CD4-positive, alpha-beta T cell treated with Interleukin-17A for 1 hour (primary cell): ENCODE measurements at regions not wholly inside any gene's neighbourhood (a gene's known extent, or its start where the extent isn't known, plus 50 kb on each side); places are given as distances from the start of the nearest gene placed in this dataset.

Source experiments
- DNase-seq: peaks from one replicate; pipeline ENCODE4 v3.0.0-alpha.2; 2020

DNA sequence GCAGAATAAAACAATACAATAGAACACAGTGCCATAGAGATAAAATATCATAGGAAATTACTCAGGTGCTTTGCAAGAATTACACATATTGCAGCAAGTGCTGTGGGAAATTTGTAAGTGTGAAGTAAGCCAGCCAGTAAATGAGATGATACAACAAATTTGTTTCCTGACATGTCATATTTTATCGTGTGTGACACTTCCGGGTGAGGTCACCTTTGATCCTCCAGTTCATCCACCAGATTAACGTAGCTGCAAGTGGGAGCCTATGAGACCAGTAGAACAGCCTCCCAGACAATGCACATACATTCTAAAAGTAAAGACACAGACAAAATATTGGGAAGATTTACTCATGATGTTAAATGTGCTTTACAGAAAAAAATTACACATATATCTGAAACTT lies 72.2 kb downstream of the PRDM9 start:
- DNase-seq = no peak

DNA sequence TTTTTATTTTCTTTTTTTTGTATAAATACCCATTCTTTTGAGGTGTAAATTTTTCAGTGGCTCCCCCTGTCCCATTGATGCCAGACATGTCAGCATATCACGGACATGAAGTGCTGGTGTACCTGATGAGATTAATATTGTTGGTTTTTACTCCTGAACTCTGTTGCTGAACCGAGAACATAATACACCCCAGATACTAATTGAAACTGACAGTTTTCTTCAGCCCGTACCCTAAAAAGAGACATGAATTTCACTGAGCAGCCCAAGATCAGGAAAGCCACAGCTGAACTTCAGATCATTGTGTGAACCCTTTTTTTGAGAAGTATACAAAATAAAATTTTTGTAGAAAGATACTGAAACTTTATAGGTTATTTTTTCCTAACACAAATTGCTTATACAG lies 75.7 kb downstream of the PRDM9 start:
- DNase-seq = no peak

DNA sequence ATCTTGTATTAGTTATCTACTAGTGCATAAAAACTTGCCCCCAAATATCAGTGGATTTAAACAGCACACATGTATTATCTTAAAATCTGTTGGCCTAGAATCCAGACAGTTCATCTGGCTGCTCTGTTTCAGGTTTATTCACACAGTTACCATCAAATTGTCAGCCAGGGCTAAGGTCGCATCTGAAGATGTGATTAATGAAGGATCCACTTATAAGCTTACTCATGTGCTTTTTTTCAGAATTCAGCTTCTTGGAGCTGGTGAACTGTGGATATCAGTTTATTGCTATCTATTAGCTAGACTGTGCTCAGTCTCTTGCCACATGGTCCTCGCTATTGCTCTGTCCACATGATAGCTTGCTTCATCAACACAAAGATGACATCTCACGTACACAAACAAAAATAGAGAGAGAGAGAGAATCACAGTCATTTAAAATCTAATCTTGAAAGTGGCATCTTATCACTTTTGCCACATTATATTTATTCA lies 81.5 kb downstream of the PRDM9 start:
- DNase-seq = no peak

DNA sequence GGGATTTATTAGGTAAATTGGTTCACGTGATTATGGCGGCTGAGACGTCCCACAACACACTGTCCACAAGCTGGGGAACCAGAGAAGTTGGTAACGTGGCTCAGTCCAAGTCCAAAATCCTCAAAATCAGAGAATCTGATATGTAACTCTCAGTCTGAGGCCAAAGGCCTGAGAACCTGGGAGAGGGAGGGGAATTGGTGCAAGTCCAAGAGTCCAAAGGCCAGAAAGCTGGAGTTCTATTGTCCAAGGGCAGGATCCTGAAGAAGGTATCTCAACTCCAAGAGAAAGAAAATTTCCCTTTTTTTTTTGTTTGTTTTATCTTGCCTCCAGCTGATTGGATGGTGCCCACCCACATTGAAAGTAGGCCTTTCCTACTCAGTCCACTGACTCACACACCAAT lies 83.8 kb downstream of the PRDM9 start:
- no peak for DNase-seq

DNA sequence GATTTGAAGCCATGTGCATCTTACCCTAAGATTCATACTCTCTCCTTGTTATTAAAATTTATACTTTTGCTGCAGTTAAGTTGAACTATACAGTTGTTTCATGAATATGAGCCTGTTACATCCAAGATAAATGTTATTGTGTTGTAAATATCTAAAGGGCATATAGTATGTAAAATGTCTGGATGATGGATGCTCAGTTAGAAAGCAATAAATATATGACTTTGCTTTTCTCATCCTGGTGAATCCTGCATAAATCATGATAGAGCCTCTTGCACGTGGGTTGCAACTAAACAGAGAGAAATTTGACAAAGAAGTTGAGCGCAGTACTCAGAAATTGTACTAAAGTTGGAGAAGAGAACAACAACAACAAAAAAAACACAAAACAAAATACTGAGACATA lies 99.5 kb downstream of the PRDM9 start:
- DNase-seq = no peak

DNA sequence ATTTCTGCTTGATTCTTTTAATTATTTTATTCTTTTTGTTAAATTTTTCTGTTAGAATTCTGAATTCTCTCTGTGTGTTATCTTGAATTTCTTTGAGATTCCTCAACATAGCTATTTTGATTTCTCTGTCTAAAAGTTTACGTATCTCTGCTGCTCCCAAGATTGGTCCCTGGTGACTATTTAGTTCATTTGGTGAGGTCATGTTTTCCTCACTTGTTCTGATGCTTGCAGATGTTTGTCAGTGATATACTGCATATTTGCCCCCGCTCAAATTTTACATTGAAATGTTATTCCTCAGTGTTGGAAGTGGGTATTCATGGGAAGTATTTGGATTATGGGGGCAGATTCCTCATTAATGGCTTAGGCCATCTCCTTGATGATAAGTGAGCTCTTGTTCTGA lies 105.3 kb downstream of the PRDM9 start:
- DNase-seq = no peak

DNA sequence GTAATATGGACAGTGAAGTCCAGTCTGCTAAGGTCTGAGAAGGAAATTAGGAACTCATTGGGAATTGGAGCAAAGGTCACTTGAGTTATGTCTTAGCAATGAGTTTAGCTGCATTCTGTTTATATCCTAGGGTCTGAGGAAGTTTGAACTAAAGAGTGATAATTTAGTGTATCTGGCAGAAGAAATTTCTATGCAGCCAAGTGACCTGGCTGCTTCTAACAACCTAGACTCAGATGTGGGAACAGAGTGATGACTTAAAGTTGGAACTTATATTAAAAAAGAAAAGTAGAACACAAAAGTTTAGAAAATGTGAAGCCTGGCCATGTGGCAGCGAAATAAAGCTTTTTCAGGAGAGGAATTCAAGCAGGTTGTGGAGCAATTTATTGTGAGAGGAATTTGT lies 106.2 kb downstream of the PRDM9 start:
- DNase-seq = no peak

DNA sequence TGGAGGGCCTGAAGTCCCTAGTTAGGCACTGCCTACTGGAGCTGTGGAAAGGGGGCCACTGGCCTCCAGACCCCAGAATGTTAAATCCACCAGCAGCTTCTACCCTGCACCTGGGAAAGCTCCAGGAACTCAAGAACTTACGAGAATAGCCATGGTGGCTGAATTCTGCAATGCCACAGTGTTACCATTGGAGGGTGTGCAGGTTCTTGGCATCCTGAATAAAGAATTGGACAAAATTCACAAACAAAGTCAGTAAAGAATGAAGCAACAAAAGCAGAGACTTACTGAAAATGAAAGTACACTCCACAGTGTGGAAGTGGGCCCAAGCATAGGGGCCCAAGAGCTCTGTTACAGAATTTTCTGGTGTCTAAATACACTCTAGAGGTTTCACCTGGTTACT lies 107.0 kb downstream of the PRDM9 start:
- DNase-seq = no peak

DNA sequence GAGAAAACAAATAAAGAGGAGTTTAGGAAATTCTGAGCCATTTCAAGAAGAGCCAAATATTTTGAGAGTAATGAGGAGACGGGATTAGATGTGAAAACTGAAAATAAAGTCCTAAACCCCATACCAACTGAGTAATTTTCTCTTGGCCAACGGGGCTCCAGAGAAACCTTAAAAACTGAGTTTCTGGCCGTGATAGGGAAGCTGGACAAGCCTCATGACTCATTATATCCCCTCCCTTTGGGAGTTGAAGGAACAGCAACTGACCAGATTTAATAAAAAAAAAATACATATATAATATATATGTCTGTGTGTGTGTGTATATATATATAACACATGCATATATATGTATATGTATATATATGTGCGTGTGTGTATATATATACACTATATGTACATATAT lies 119.6 kb downstream of the PRDM9 start:
- DNase-seq = no peak

DNA sequence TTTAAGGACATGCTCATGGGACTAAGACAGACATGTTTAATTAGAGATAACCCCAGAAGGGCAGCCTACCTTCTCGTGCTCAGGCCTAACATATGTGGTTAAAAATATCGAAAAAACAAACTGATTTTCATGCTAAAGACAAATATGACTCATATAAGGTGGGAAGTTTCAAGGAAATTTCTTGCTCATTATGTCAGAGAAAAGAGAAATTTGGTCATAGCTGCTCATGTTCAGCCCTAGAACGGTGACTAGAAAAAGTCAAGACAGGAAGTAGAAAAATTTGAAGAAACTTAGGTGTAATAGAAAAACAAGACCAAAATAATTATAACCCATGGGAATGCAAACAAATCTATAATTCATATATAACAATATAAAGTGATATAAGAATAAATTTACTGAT lies 120.6 kb downstream of the PRDM9 start:
- no peak for DNase-seq

DNA sequence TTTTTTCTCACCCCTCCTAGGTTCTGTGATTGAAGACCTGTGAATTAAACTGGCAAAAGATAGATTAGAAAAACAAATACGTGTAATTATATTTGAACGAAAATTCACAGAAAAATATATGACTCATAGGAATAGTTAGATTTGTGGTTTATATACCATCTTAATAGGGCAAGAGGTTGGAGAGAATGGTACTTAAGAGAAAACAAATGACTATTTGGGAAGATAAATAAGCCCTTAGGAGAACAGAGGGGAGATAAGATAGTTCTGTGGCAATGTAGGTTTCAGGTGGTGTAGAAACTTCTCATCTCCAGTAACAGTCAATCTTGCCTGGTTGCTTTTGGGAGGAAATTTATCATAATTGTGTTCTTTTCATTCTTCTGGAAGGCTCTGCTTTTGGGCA lies 122.0 kb downstream of the PRDM9 start:
- DNase-seq = no peak

DNA sequence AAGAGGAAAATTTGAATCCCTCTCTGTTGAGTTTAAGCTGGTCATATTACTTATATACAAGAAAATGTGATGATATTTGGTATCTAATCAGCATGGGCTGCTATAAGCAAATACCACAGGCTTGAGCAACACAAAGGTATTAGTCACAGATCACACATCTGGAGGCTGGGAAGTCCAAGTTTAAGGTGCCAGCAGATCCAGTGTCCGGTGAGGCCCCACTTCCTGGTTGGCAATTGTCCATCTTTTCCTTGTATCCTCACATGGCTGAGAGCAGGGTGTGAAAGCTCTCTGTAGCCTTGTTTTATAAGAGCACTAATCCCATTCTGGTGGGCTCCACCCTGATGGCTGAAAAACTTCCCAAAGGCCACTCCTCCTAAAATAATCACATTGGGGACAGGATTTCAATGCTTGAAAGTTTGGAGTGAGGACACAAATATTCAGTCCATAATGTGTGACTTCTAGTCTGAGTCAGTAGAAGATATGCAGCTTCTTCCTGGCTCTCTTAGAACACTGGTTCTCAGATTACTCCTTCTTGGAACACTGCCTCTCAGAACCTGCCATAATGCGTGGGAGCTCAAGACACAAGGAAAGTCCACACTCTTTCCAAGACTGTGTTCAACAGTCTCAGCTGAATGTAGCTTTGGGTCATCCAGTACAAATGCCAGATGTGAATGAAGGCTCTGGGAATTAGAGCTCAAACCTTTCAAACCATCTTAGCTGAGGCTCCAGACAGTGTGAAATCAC lies 124.1 kb downstream of the PRDM9 start:
- no peak for DNase-seq

DNA sequence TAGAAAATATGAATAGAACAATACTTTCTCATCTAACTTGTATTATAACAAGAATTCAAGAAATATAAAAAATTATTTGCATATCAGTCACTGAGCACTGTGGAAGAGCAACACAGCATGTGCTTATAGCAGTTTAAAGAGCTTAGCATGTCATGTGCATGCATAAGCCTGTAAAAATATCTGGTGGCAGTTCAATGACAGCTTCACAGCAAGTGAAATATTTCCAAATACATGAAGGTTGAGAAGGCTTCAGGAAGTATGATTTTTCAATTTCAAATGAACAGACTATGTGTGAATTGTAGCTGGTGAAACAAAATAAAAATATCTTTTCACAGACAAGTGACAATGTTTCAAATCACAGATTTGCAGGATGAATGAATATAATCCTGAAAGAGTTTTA lies 128.5 kb downstream of the PRDM9 start:
- no peak for DNase-seq

DNA sequence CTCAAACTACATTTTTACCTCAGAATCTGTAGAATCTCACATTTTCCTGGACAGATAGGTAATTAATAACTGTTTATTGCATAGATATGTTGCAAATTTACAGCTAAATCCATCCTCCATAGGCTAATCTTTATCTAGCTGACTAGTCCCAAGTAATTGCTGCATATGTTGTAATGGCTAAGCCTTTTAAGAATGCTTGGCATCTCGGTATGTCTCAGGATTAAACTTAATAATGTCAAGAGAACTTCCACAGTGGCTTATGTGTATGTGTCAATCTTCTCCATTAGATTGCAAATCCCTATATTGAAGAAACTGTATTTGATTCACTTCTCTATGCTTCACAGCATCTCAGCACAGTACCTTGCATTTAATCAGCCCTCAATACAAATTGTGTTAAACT lies 131.9 kb downstream of the PRDM9 start:
- DNase-seq = no peak

DNA sequence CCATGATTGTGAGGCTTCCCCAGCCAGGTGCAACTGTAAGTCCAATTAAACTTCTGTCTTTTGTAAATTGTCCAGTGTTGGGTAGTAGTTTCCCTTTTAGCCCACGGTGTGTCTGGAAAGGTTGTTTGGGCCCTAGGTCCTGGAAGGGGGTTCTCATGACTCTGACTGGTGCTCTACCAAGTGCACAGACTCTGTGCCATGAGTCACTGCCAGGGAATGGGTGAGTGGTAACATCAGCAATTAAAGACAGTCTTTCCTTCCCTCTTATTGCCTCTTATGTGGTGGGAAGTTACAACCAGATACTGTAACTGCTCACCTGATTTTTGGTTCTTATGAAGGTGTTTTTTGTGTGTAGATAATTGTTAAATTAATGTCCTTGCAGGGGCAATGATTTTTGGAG lies 141.2 kb downstream of the PRDM9 start:
- DNase-seq = no peak

DNA sequence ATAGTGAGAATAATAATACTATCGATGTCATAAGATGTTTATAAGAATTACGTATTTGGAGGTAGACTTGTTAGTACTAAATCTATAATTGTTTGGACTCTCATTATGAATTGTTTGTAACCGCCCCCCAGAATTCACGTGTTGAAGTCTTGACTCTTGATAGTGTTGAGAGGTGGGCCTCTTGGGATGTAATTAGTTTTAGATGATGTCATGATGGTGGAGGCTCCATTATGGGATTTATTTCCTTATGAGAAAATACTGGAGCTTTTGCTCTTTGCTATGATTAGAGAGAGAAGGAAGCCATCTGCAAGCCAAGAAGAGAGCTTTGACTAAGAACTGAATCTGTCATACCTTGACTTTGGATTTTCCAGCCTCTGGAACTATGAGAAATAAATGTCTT lies 142.2 kb downstream of the PRDM9 start:
- DNase-seq = no peak

DNA sequence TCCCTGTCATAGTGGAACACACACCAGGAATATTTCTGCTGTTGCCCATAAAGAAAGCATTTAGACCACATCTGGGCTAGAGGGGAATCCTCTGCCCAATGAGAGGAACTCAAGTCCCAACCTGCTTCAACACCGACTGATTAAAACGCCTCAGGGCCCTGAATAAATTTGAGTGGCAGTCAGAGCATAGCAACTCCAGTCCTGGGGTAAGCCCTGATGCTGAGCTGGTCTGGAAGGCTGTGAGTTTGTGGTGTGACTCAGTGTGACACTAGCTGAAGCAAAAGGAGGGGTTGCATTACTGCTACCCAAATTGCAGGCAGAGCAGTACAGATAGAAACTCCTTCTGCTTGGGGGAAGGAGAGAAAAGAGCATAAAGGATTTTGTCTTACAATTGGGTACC lies 148.3 kb downstream of the PRDM9 start:
- DNase-seq = no peak

DNA sequence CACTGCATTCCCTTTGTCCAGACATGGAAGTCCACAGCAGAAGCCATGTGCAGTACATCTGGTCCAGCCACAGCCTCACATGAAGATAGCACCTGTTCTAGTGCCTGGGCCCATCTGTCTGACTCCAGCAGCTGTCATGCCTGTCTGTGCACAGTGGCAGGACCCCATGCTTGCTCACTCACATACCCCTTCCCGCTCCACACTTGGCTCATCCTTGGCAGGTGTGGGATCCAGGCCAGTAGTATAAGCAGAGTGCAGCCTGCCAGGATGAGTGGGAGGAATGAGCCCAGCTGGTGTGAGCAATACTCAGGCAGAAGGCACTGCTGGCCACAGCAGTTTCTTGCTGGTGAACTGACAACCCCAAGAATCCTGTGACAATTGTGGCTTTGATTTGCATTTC lies 168.0 kb downstream of the PRDM9 start:
- no peak for DNase-seq

DNA sequence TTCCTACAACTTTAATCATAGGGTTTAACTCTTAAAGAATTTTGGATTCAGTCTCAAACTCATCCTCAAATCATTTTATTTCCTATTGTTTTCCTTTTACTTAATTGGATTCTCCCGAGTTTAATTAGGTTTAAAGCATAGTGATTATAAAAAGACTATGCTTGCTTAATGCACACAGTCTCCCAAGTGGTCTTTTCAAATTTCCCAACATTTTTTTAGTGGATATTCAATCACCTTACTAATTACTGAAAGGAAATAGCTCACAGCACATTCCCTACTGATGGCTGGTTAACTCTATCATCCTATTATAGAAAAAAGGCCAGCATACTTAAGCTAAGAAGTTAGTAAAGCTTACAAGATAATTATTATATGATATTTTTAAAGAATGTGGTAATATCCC lies 170.6 kb downstream of the PRDM9 start:
- DNase-seq = no peak

DNA sequence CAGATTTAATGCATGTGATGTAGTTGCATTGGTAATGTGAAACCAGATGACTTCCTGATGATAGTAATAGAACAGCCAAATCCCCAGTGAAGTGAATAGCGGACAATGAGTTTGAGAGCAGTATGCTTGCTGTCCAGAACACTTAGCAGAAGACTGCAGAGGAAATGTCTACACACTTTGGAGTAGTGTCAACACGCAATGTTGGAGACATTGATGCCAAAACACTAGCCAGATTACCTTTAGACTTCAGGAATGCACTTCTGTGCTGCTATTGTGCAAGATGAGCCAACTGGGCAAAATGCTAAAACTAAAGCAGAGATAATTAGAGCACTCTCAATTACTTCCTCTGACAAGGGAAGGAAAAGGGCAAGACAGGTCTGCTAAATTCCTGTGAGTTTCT lies 176.7 kb downstream of the PRDM9 start:
- no peak for DNase-seq

DNA sequence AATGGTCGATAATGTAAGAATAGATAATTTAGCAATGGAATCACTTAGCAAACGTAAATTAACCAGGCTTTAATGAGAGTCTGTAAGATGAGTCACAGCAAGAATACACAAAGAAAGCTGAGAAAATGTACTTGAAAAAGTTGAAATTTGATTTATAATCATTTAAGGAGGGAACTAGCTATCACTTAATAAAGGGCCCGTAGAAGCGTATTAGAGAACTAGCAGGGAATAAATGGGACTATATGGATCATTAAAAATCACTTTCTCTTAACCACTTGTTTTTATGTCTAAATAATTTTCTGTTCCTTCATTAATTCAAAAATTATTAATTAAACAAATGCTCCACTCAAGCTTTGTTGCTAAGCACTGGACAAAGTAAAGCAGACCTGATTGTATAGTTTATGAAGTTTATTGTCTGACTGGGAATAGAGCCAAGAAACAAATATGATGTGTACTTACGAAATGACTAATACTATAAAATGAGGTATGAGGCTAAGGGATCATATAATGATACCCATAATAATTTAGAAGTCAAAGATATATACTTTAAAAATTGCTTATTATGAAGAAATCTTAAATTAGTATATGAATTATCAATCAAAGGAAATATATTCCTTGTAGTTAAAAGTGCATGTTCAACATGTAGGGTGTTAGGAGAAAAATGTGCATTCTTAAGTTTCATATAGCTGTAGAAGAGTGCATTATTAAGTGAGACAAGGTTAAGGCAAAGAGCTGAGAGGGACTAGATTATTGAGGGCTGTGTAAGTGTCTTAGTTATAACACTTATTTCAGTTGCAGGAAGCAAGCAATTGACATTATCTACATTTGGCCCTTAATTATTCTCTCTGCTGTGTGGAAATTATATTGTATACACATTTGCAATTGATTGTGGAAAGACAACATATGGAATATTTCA lies 196.8 kb downstream of the PRDM9 start:
- no peak for DNase-seq

DNA sequence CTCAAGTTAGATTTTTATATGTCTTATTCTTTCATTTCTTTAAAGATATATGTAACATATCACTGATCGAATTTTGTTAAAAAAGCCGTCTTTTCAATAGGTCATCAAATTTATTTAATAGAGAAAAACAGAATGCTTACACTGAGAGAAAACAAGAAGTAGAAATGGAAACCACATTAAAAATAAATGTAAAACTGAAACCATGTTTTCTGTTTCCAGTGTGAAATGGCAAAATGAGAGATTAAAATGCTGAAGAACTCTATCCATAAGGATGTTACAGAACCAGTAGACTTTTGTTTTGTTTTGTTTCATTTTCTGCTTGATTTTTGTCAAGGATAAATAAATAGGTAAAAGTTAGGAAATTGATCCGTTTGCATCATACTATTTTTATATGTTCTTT lies 210.1 kb downstream of the PRDM9 start:
- DNase-seq = no peak

DNA sequence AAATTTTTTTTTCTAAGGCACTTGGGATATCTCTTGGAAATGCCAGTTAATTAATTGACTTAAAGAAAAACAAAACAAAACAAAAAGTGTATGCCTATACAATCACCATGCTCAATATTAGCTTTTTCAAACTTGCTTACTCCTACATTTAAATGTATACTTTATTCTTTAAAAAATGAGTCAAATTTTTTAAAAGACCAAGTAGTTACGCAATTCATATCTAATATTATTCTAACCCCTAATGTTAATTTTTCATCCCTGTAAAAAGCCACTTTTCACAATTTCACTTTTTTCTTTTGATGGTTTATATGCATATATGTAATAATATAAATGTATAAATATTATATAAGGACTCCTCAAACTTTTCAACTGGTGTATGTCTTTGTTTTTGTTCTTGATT lies 211.2 kb downstream of the PRDM9 start:
- DNase-seq = no peak

DNA sequence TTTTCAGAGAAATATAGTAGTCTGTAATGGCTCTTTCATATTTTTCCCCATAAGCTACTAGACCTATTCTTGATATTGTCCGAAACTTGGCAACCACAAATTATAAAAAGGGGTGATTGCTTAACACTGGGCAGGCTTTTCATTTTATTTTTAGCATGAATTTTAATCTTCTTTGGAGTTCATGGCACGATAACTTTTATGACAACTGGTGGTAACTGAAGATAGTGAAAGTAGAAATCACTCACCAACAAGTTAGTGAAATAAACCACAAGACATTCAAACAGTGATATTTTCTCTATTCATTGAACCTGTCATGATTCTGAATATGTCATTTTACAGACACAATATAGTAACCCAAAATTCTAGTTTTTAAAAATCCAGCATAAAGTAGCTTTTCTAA lies 213.9 kb downstream of the PRDM9 start:
- no peak for DNase-seq
